OCI-LY7 (cell line): ENCODE measurements at regions not wholly inside any gene's neighbourhood (a gene's known extent, or its start where the extent isn't known, plus 50 kb on each side); places are given as distances from the start of the nearest gene placed in this dataset.

Experiments
- BruUV-seq: library from RNA; stranded (reverse); fragments of 400-500 nt; replicated peaks from 2 replicates; lab custom pipeline; 2021; lab: Mats Ljungman, UMichigan
- CTCF ChIA-PET: fragments of 300-600 bp; sonication (Branson Sonifier 250); formaldehyde crosslinking; loops from one replicate; lab custom pipeline; 2022; ENCODE audit warnings: antibody characterized with exemption; ENCODE audit not compliant: unreplicated experiment; lab: Charles Lee
- POLR2A ChIA-PET: fragments of 300-600 bp; sonication (Branson Sonifier 250); formaldehyde crosslinking; loops from one replicate; lab custom pipeline; 2022; ENCODE audit warnings: antibody characterized with exemption; lab: Charles Lee
- DNase-seq: peaks from one replicate; pipeline ENCODE4 v3.0.0-alpha.2; 2015; ENCODE audit warnings: low spot score
- H2AFZ ChIP-seq: fragments of 200-600 bp; sonication (generic), shearing (Covaris generic); 2 replicates; pipeline ENCODE4 v1.6.1; 2014; ENCODE audit warnings: mild to moderate bottlenecking, antibody characterized with exemption, low read length, moderate library complexity
- H3K27ac ChIP-seq: fragments of 200-600 bp; sonication (generic); 2 replicates; pipeline ENCODE4 v1.5.1; 2014; ENCODE audit warnings: mixed run types, low read depth, mild to moderate bottlenecking, moderate library complexity, low read length, inconsistent platforms; ENCODE audit not compliant: poor library complexity, severe bottlenecking
- H3K36me3 ChIP-seq: fragments of 200-600 bp; sonication (generic); 2 replicates; pipeline ENCODE4 v1.6.1; 2014; ENCODE audit warnings: mild to moderate bottlenecking, antibody characterized with exemption, low read length, moderate library complexity, mixed read lengths; ENCODE audit not compliant: insufficient read depth
- H3K4me1 ChIP-seq: fragments of 200-600 bp; sonication (generic); 2 replicates; pipeline ENCODE4 v1.5.1; 2014; ENCODE audit warnings: mild to moderate bottlenecking, low read length; ENCODE audit not compliant: insufficient read depth, poor library complexity, severe bottlenecking
- H3K4me2 ChIP-seq: fragments of 200-600 bp; sonication (generic); 2 replicates; pipeline ENCODE4 v1.6.1; 2014; ENCODE audit warnings: mild to moderate bottlenecking, low read length
- H3K4me3 ChIP-seq: fragments of 200-600 bp; sonication (generic); 2 replicates; pipeline ENCODE4 v1.5.1; 2014; ENCODE audit warnings: mild to moderate bottlenecking, low read depth, low read length; ENCODE audit not compliant: poor library complexity, severe bottlenecking
- H3K79me2 ChIP-seq: fragments of 200-600 bp; sonication (generic); 2 replicates; pipeline ENCODE4 v1.6.1; 2016; ENCODE audit warnings: low read depth, mild to moderate bottlenecking, low read length, moderate library complexity, mixed read lengths; ENCODE audit not compliant: insufficient read depth
- H3K9me2 ChIP-seq: fragments of 200-600 bp; sonication (generic); 2 replicates; pipeline ENCODE4 v1.6.1; 2016; ENCODE audit warnings: mild to moderate bottlenecking, low read length, mixed read lengths; ENCODE audit not compliant: insufficient read depth
- H3K9me3 ChIP-seq: fragments of 200-600 bp; sonication (generic); 2 replicates; pipeline ENCODE4 v1.6.1; 2014; ENCODE audit warnings: mild to moderate bottlenecking, mixed run types, low read length, mixed read lengths
- H4K20me1 ChIP-seq: fragments of 200-600 bp; sonication (generic); 2 replicates; pipeline ENCODE4 v1.6.1; 2014; ENCODE audit warnings: mild to moderate bottlenecking, antibody characterized with exemption, low read length, moderate library complexity, mixed read lengths; ENCODE audit not compliant: insufficient read depth
- CTCF ChIP-seq: fragments of 200-600 bp; sonication (generic); conservative IDR thresholded peaks from 2 replicates; pipeline ENCODE4 v1.5.1; 2014; ENCODE audit warnings: mild to moderate bottlenecking, antibody characterized with exemption, low read length, moderate library complexity, mixed read lengths
- EZH2phosphoT487 ChIP-seq: fragments of 200-600 bp; sonication (generic); IDR thresholded peaks from 2 replicates; pipeline ENCODE4 v1.6.1; 2018; ENCODE audit warnings: low read depth, borderline replicate concordance, mild to moderate bottlenecking, mixed run types, antibody characterized with exemption, low read length, moderate library complexity, mixed read lengths
- intact Hi-C: fragments of 100-400 bp; cut with micrococcal nuclease; formaldehyde crosslinking; loops from one replicate; pipeline ENCODE4 v1.10.0; 2022; ENCODE audit not compliant: unreplicated experiment

- POLR2A ChIA-PET = interaction anchor here (0.7 to 0.8 kb wide), 2 partner anchors 9 to 20 kb away, joined by 3 to 4 read pairs; no protein-coding TSS in a partner anchor
- Histone ChIP-seq H3K27ac (no peak overlapping the region), H3K4me2 (no peak overlapping the region), H3K9me3 (peaks cover 5% of the 10 kb centered on the region; the same call in 1 of the 2 replicates), H3K79me2 (no peaks in the 10 kb centered on the region), H3K4me3 (no peak overlapping the region), H3K36me3 (no peaks in the 10 kb centered on the region), H4K20me1 (no peaks in the 10 kb centered on the region), H3K9me2 (no peaks in the 10 kb centered on the region), H2AFZ (no peak overlapping the region), H3K4me1 (no peaks in the 10 kb centered on the region)
- CTCF ChIA-PET = no interaction called here
- TF ChIP-seq CTCF = no peak
- no peak for TF ChIP-seq EZH2phosphoT487
- no peak for DNase-seq
- intact Hi-C loops = no loop called here
- BruUV-seq = no TSS peak
Observed at GRCh38 chr18:10088734-10089133, 174.9 kb downstream of the VAPA start.

- TF ChIP-seq EZH2phosphoT487 (no peak), CTCF (no peak)
- intact Hi-C loops = no loop called here
- BruUV-seq = no TSS peak
- no peaks in the 10 kb centered on the region for H3K4me1 ChIP-seq
- no peaks in the 10 kb centered on the region for H3K9me3 ChIP-seq
- no peak overlapping the region for H2AFZ ChIP-seq
- H3K4me2 ChIP-seq = no peak overlapping the region
- CTCF ChIA-PET = no interaction called here
- no peaks in the 10 kb centered on the region for H3K36me3 ChIP-seq
- no peaks in the 10 kb centered on the region for H4K20me1 ChIP-seq
- H3K4me3 ChIP-seq = no peak overlapping the region
- no peak overlapping the region for H3K27ac ChIP-seq
- no peak for DNase-seq
- no peaks in the 10 kb centered on the region for H3K79me2 ChIP-seq
- H3K9me2 ChIP-seq = no peaks in the 10 kb centered on the region
- POLR2A ChIA-PET = interaction anchor here (0.5 kb wide), 1 partner anchor 13 kb away, joined by 3 read pairs; no protein-coding TSS in a partner anchor
Observed at GRCh38 chr18:10089881-10090280, 176.1 kb downstream of the VAPA start.

- Histone ChIP-seq H3K4me3 (no peak overlapping the region), H4K20me1 (no peaks in the 10 kb centered on the region), H3K4me2 (no peak overlapping the region), H3K27ac (no peak overlapping the region), H3K9me2 (no peaks in the 10 kb centered on the region), H3K79me2 (no peaks in the 10 kb centered on the region), H3K36me3 (no peaks in the 10 kb centered on the region), H3K4me1 (no peaks in the 10 kb centered on the region), H2AFZ (no peak overlapping the region), H3K9me3 (no peaks in the 10 kb centered on the region)
- TF ChIP-seq CTCF (no peak), EZH2phosphoT487 (no peak)
- no TSS peak for BruUV-seq
- intact Hi-C loops = no loop called here
- ChIA-PET CTCF (no interaction called here), POLR2A (no interaction called here)
- no peak for DNase-seq
Observed at GRCh38 chr18:10090668-10091067, 176.9 kb downstream of the VAPA start.
